A549 (cell line): ENCODE measurements at regions not wholly inside any gene's neighbourhood (a gene's known extent, or its start where the extent isn't known, plus 50 kb on each side); places are given as distances from the start of the nearest gene placed in this dataset.
"Not testable (repeated sequence)": the region's sequence is repeated elsewhere in the genome, so short reads cannot be mapped to it uniquely, and the experiment has no call there.

Experiments
- ATAC-seq, 2 experiments: fragments of 200-7000 bp in 1 of 2; fragments of >200 bp in 1 of 2; cut with Nextera tagmentation in 1 of 2; cut with Tn5 transposase in 1 of 2; 3 replicates each; pipeline versions ENCODE4 v1.8.0 to v1.9.1; 2018 to 2020; ENCODE audit warnings: mild to moderate bottlenecking in 1 of 2, moderate library complexity in 1 of 2
- CTCF ChIA-PET: fragments of 300-600 bp; sonication (Branson Sonifier 250); formaldehyde crosslinking; extraction: SDS; loops from one replicate; lab custom pipeline; 2021; ENCODE audit warnings: antibody characterized with exemption, inconsistent platforms; lab: Yijun Ruan, JAX
- POLR2A ChIA-PET: fragments of 350-600 bp; formaldehyde crosslinking; extraction: SDS; loops from one replicate; lab custom pipeline; 2021; ENCODE audit warnings: antibody characterized with exemption, inconsistent platforms; lab: Yijun Ruan, JAX
- DNase-seq, 2 experiments: peaks; one replicate each; pipeline versions ENCODE4 v3.0.0 to v3.0.0-alpha.2; 2011 to 2016; ENCODE audit warnings: low read depth in 1 of 2, low spot score in 1 of 2
- FAIRE-seq: peaks from 2 replicates; lab custom pipeline; 2011; peaks lifted over from hg19 to GRCh38; lab: Jason Lieb, UNC
- H3K27ac ChIP-seq, 2 experiments: fragments of >200 bp; sonication (Bioruptor Twin); formaldehyde crosslinking; 3 replicates each; pipeline ENCODE4 v1.5.1; 2016 to 2017
- H3K4me1 ChIP-seq: fragments of >200 bp; sonication (Bioruptor Twin); formaldehyde crosslinking; 3 replicates; pipeline ENCODE4 v1.6.1; 2016
- H3K4me2 ChIP-seq: fragments of >200 bp; sonication (Bioruptor Twin); formaldehyde crosslinking; 3 replicates; pipeline ENCODE4 v1.6.1; 2016
- H3K4me3 ChIP-seq: fragments of >200 bp; sonication (Bioruptor Twin); formaldehyde crosslinking; 3 replicates; pipeline ENCODE4 v1.5.1; 2016
- H3K9me3 ChIP-seq: fragments of >200 bp; sonication (Bioruptor Twin); formaldehyde crosslinking; 3 replicates; pipeline ENCODE4 v1.6.1; 2016
- ATOH8 ChIP-seq: fragments of 250-450 bp; sonication (Bioruptor Pico); IDR thresholded peaks from 2 replicates; pipeline ENCODE4 v1.5.0; 2020; ENCODE audit warnings: low read depth, mild to moderate bottlenecking, moderate library complexity
- BHLHE40 ChIP-seq: IDR thresholded peaks from 2 replicates; pipeline ENCODE4 v1.6.1; 2012; ENCODE audit warnings: low read depth, low read length, inconsistent platforms
- CHD4 ChIP-seq: fragments of 200-600 bp; sonication (generic); IDR thresholded peaks from 2 replicates; pipeline ENCODE4 v1.6.1; 2016; ENCODE audit warnings: antibody characterized with exemption, mild to moderate bottlenecking, borderline replicate concordance
- EHF ChIP-seq: fragments of 250-450 bp; sonication (Bioruptor Pico); IDR thresholded peaks from 2 replicates; pipeline ENCODE4 v1.5.0; 2020; ENCODE audit warnings: mild to moderate bottlenecking
- EHMT2 ChIP-seq: fragments of 200-600 bp; sonication (generic); IDR thresholded peaks from 2 replicates; pipeline ENCODE4 v1.6.1; 2016; ENCODE audit warnings: antibody characterized with exemption, low read depth, mild to moderate bottlenecking, moderate library complexity
- ESRRA ChIP-seq: fragments of 150-350 bp; IDR thresholded peaks from 2 replicates; pipeline ENCODE4 v1.6.1; 2014; ENCODE audit warnings: mild to moderate bottlenecking, low read length, borderline replicate concordance
- FOSB ChIP-seq: fragments of 250-450 bp; sonication (Bioruptor Pico); IDR thresholded peaks from 2 replicates; pipeline ENCODE4 v1.5.0; 2020; ENCODE audit warnings: mild to moderate bottlenecking, moderate library complexity
- FOXS1 ChIP-seq: fragments of 250-450 bp; sonication (Bioruptor Pico); IDR thresholded peaks from 2 replicates; pipeline ENCODE4 v1.5.0; 2020; ENCODE audit warnings: mild to moderate bottlenecking, moderate library complexity
- HES2 ChIP-seq: fragments of >200 bp; sonication (Bioruptor Twin); formaldehyde crosslinking; IDR thresholded peaks from 2 replicates; pipeline ENCODE4 v1.6.1; 2016
- HEYL ChIP-seq: fragments of 250-450 bp; sonication (Bioruptor Pico); IDR thresholded peaks from 2 replicates; pipeline ENCODE4 v1.8.0; 2021; ENCODE audit warnings: mild to moderate bottlenecking, moderate library complexity
- KDM5A ChIP-seq: fragments of 200-600 bp; sonication (generic); IDR thresholded peaks from 2 replicates; pipeline ENCODE4 v1.6.1; 2016; ENCODE audit warnings: antibody characterized with exemption, mild to moderate bottlenecking
- MAFK ChIP-seq: fragments of 450-650 bp; IDR thresholded peaks from 2 replicates; pipeline ENCODE4 v1.6.1; 2014; ENCODE audit not compliant: partially characterized antibody
- MYC ChIP-seq: IDR thresholded peaks from 2 replicates; pipeline ENCODE4 v1.6.1; 2012; ENCODE audit warnings: mild to moderate bottlenecking, inconsistent platforms, low read length, improper control_type of control experiment, borderline replicate concordance
- NFE2L2 ChIP-seq: fragments of 150-350 bp; conservative IDR thresholded peaks from 2 replicates; pipeline ENCODE4 v1.6.1; 2014; ENCODE audit warnings: low read length
- NR3C1 ChIP-seq: fragments of >200 bp; sonication (Bioruptor Twin); formaldehyde crosslinking; IDR thresholded peaks from 3 replicates; pipeline ENCODE4 v1.6.1; 2017
- PBX3 ChIP-seq: IDR thresholded peaks from 2 replicates; pipeline ENCODE4 v1.6.1; 2012
- RAD21 ChIP-seq, 2 experiments: fragments of >200 bp in 1 of 2; sonication (Bioruptor Twin) in 1 of 2; formaldehyde crosslinking in 1 of 2; IDR thresholded peaks in 1 of 2; conservative IDR thresholded peaks in 1 of 2; 2 replicates in 1 of 2; 3 replicates in 1 of 2; pipeline ENCODE4 v1.6.1; 2012 to 2018; ENCODE audit warnings: inconsistent platforms in 1 of 2
- RFX5 ChIP-seq: fragments of 450-650 bp; IDR thresholded peaks from 2 replicates; pipeline ENCODE4 v1.7.1; 2014; ENCODE audit warnings: antibody characterized with exemption, mild to moderate bottlenecking, moderate library complexity
- RNF2 ChIP-seq: fragments of 200-600 bp; sonication (generic); IDR thresholded peaks from 2 replicates; pipeline ENCODE4 v1.6.1; 2016; ENCODE audit warnings: low read depth, mild to moderate bottlenecking, antibody characterized with exemption, moderate library complexity, borderline replicate concordance
- USF2 ChIP-seq: fragments of 450-650 bp; IDR thresholded peaks from 2 replicates; pipeline ENCODE4 v1.6.1; 2014; ENCODE audit warnings: antibody characterized with exemption
- ZFP36 ChIP-seq: fragments of 450-650 bp; IDR thresholded peaks from 2 replicates; pipeline ENCODE4 v1.6.1; 2014; ENCODE audit warnings: borderline replicate concordance; ENCODE audit not compliant: partially characterized antibody
- WGBS: methylation state at CpG from one replicate; pipeline ENCODE4 v1.1.6; 2017; ENCODE audit errors: missing lambda C conversion rate; 5-methylcytosine and 5-hydroxymethylcytosine counted together

- no peak for FAIRE-seq
- 30% methylated on average over 7 of the region's 7 CpGs for WGBS
- H3K4me2 ChIP-seq, result no peak overlapping the region
- no peak for DNase-seq
- ChIA-PET POLR2A (no interaction called here), CTCF (no interaction called here)
- no peak overlapping the region for H3K4me3 ChIP-seq
- no peaks in the 10 kb centered on the region for H3K9me3 ChIP-seq
- no peaks in the 10 kb centered on the region for H3K4me1 ChIP-seq
- H3K27ac ChIP-seq, result no peak overlapping the region
- TF ChIP-seq NFE2L2, result no peak
- no peak for ATAC-seq
Observed at GRCh38 chr7:34564091-34564490, 93.9 kb upstream of the NPSR1 start.

GRCh38 chr7:34567906-34568305 is 90.1 kb upstream of the NPSR1 start:
- WGBS, result 19% methylated on average over 1 of the region's 1 CpG
- FAIRE-seq, result no peak

GRCh38 chr7:34569975-34570699 is 87.9 kb upstream of the NPSR1 start:
- ChIA-PET CTCF (no interaction called here), POLR2A (no interaction called here)
- 38% methylated on average over 6 of the region's 6 CpGs for WGBS
- Histone ChIP-seq H3K4me3 (no peak overlapping the region), H3K4me2 (no peak overlapping the region), H3K9me3 (no peaks in the 10 kb centered on the region), H3K27ac (no peak overlapping the region), H3K4me1 (no peaks in the 10 kb centered on the region)
- FAIRE-seq, result no peak
- no peak for TF ChIP-seq RNF2
- no peak for TF ChIP-seq EHMT2
- TF ChIP-seq MAFK, result no peak
- TF ChIP-seq RFX5, result no peak
- TF ChIP-seq FOXS1 (CRISPR knock-in tag), result no peak
- TF ChIP-seq NR3C1, result no peak
- TF ChIP-seq FOSB, result no peak
- TF ChIP-seq ZFP36, result no peak
- TF ChIP-seq EHF, result no peak
- DNase-seq, result no peak
- no peak for ATAC-seq

More at GRCh38 chr7:34567906-34568305, 90.1 kb upstream of the NPSR1 start:
- Histone ChIP-seq H3K4me2 (no peak overlapping the region), H3K4me1 (no peaks in the 10 kb centered on the region), H3K27ac (no peak overlapping the region), H3K4me3 (no peak overlapping the region), H3K9me3 (no peaks in the 10 kb centered on the region)
- ATAC-seq (no peak), DNase-seq (no peak)
- no peak for TF ChIP-seq BHLHE40
- no peak for TF ChIP-seq PBX3
- TF ChIP-seq RFX5, result no peak
- no peak for TF ChIP-seq ATOH8 (CRISPR knock-in tag)
- TF ChIP-seq EHF, result no peak
- TF ChIP-seq MYC, result no peak
- TF ChIP-seq RAD21 (conservative IDR thresholded peaks at IDR 0.05 in 1 of 2, IDR thresholded peaks at IDR 0.05 in 1 of 2), result no peak
- no peak for TF ChIP-seq CHD4
- no peak for TF ChIP-seq FOSB
- TF ChIP-seq HES2, result no peak
- TF ChIP-seq ESRRA, result no peak
- ChIA-PET POLR2A (no interaction called here), CTCF (no interaction called here)

GRCh38 chr7:34575006-34575405 is 83.0 kb upstream of the NPSR1 start:
- no peak for FAIRE-seq
- ChIA-PET CTCF (no interaction called here), POLR2A (no interaction called here)
- Histone ChIP-seq H3K4me1 (no peaks in the 10 kb centered on the region), H3K27ac (no peak overlapping the region), H3K4me2 (no peak overlapping the region), H3K9me3 (no peaks in the 10 kb centered on the region; the same call in 2 of the 3 replicates), H3K4me3 (no peak overlapping the region)
- no peak for DNase-seq
- ATAC-seq, result no peak
- TF ChIP-seq HEYL (CRISPR knock-in tag) (no peak), BHLHE40 (no peak), HES2 (no peak), ESRRA (no peak), USF2 (no peak), KDM5A (no peak)
- WGBS, result 21% methylated on average over 2 of the region's 2 CpGs

- ATAC-seq, H3K4me1 ChIP-seq, H3K27ac ChIP-seq, CTCF ChIA-PET, H3K4me2 ChIP-seq, DNase-seq, FAIRE-seq, POLR2A ChIA-PET, H3K4me3 ChIP-seq, H3K9me3 ChIP-seq: not testable (repeated sequence)
- 89% methylated on average over 1 of the region's 1 CpG for WGBS
Observed at GRCh38 chr7:34577934-34578333, 80.1 kb upstream of the NPSR1 start.

- FAIRE-seq, POLR2A ChIA-PET, DNase-seq, CTCF ChIA-PET, H3K4me1 ChIP-seq, H3K9me3 ChIP-seq, H3K4me2 ChIP-seq, H3K27ac ChIP-seq, H3K4me3 ChIP-seq, ATAC-seq: not testable (repeated sequence)
- WGBS, result 50% methylated on average over 6 of the region's 6 CpGs
Observed at GRCh38 chr7:34581698-34582097, 76.3 kb upstream of the NPSR1 start.
